HG03025 (cell line): ENCODE measurements at regions not wholly inside any gene's neighbourhood (a gene's known extent, or its start where the extent isn't known, plus 50 kb on each side); places are given as distances from the start of the nearest gene placed in this dataset.

Source experiments
- ATAC-seq: cut with Tn5 transposase; IDR thresholded peaks from one replicate; pipeline ENCODE4 v1.9.1; 2021; ENCODE audit warnings: mild to moderate bottlenecking, moderate library complexity; ENCODE audit not compliant: unreplicated experiment, low FRiP score

DNA sequence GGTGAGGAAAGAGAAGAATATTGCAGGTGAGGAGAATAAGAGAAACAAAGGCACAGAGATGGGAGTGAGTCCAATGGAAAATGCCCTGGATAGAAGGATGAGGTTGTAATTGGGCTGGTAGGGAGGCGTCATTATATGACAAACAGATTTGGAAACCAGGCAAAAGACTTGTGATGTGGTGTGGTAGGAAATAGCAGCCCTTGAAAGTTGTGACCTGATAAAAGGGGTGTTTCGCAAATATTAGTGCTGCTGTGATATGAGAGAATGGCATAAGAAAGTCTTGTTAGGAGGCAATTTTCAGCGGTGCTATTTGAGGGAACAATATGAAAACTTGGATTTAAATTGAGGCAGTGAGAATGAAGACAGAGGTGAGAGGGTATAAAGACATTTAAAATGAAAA lies 217.5 kb upstream of the ACTBL2 start:
- ATAC-seq, result no peak

DNA sequence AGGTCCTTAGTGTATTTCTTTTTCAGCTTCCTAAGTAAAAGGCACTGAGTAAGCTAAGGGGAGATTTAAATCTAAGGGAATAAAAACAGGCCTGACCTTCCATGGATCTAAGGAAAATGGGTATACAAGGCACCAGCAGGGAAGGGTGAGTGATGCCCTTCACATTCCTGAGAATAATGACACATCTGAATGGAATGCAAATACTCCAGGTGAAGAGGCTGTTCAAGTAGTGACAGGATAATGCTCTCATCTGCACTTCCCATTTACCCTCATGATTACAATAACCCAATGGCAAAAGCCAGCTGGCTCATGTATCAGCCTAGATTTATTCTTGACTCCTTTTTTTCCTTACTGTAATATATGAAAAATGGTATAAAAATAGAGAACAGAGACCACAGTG lies 216.2 kb upstream of the ACTBL2 start:
- ATAC-seq, result no peak

- ATAC-seq, result no peak
Observed at GRCh38 chr5:57698086-57698485, 215.5 kb upstream of the ACTBL2 start.

DNA sequence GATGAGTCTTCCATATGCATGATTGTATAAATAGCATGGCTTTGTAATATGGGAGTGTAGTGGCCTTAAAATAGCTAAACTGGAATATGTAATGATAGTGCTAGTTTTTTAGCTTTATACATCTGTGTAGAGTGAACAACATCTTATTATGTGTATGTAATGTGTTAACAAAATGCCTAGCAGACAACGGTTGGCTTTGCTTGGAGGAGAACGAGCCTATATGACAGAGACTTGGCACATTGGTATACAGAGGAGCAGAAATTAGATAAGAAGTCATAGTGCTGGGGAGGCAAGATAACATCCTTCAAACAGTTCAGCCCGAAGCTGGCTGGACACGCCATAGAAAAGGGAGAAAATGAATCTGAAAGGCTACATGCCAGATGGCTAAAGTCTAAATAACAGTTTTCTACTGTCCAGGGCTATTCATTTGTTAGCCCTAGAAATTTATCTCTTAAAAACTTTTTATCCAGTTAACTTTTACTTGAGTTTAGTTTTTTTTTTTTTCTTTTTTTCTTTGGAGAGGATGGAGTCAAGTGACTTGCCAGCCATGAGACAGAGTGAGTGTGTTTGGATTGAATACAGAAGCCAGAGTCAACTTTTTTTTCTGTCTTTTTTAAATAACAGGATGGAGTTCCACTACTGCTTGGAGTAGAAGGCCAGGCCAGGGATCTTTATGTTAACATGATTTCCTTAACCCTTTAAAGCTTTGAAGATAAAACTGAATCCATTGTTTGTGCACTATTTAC lies 214.4 kb upstream of the ACTBL2 start:
- no peak for ATAC-seq

GRCh38 chr5:57696389-57696769 lies 213.8 kb upstream of the ACTBL2 start:
- no peak for ATAC-seq

DNA sequence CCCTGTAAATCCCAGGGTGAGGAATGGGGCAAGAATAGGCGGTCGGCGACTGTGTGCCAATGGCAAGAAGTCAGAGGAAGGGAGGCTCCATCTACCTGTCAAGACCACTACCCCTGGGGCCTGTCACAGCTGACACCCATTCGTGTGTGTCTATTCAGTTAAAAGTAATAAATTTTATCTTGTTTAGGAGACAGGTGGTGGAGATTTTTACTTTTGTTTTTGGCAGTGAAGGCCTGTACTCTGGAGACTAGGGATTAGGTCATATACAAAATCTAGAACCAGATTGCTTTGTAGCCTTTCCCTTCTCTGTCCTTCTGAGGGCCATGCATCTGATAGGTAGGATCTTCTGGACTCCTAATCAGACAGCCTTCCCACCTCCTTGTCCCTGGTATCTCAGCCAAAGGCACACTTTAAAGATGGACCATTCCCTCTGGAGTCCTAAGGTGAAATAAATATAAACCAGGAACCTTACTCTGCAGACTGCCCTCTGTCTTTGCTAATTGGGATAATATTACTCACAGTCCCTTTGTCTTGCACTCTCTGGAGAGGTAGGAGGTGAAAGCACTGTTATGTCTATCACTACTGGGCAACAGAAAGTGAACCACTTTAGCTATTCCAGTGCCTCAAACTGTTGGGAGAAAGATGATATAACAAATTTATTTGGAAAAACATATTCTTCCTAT lies 213.2 kb upstream of the ACTBL2 start:
- no peak for ATAC-seq

DNA sequence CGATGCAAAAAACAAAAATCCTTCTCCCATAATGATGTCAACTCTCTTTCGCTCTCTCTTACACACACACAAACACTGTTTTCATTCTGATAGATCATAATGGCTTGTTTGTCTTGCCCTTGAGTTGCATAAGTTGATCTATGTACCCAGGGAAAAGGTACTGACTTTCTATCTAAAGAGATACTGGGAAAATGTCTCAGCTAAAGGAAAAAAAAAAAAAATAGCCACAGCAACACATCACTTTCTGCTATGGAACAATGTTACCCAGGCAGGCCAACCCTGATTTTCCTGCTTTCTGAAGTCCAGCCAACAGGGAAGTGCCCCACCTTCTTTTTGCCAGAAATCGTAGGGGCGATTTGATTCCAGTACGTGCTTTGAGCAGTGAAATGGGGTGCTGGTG lies 212.6 kb upstream of the ACTBL2 start:
- no peak for ATAC-seq

- no peak for ATAC-seq
Observed at GRCh38 chr5:57693488-57694305, 211.1 kb upstream of the ACTBL2 start.

- no peak for ATAC-seq
Observed at GRCh38 chr5:57692582-57693487, 210.2 kb upstream of the ACTBL2 start.

GRCh38 chr5:57690724-57691123 lies 208.1 kb upstream of the ACTBL2 start:
- no peak for ATAC-seq

DNA sequence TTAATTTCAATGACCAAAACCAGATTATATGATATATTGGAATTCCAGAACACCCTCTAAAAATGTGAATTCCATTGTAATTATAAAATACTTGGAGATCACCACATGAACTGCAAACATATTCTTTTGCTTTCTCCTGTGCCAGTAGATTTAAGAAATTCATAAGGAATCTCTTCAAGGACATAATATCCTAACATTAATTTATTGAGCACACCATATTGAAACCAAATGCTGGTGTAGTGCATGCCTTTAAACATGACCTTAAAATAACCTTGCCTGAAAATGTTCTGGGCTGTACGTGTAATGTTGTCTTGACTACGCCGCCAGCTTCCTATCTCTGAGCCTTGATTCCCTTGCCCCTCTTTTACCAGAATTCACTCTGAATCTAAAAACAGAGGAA lies 205.0 kb upstream of the ACTBL2 start:
- ATAC-seq, result no peak

GRCh38 chr5:57685516-57686255 lies 203.1 kb upstream of the ACTBL2 start:
- ATAC-seq, result no peak

GRCh38 chr5:57684299-57684702 lies 201.7 kb upstream of the ACTBL2 start:
- ATAC-seq, result no peak

GRCh38 chr5:57683036-57683630 lies 200.5 kb upstream of the ACTBL2 start:
- ATAC-seq, result no peak

DNA sequence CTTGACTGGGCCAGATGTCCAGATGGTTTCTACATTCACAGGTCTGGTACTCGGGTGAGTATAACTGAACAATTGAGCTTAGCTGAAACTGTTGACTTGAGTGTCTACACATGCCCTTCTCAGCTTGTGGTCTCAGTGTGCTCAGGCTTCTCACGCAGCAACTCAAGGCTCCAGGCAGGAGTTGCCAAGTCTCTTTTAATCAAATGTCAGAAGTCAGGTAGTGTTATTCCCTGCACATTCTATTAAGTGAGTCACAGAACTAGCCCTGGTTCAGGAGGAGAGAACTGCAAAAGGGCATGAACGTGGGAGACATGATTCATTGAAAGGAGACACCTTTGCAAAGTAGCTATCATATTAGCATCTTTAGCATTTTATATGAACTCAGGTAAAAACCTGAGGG lies 199.3 kb upstream of the ACTBL2 start:
- ATAC-seq, result no peak

DNA sequence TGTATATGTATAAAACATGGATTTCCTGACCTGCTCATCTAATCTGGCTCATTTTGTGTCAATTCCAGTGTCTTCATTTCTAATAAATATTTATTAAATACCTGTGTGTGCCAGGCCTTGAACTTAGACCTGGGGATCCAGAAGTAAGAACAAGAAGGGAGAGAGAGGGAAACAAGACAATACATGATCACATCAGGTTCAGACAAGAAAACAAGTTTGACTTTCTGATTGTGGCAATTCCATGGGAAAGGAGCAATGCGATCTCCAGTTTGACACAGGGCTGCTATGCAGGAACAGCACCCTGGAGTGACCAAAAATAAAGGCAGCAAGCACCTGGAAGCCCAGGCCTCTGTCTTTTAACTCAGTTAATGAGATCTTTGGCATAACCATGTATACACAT lies 198.1 kb upstream of the ACTBL2 start:
- no peak for ATAC-seq

DNA sequence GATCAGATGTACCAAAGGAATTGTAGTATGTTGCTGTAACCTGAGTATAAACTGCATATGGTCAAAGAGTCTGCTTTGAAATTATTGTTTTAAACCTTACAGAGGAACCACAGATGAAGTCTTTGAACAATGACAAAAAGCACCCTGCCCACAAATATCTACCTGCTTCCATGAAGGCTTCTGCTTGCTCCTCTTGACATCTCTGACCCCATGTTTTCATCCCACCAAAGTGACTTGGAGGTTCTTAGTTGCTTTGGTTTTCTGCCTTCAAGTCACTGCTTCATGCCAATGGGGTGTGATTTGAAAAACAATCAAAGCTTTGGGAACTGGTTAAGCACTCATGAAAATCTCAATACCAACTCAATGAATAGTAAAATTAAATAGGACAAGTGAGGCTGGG lies 194.6 kb upstream of the ACTBL2 start:
- ATAC-seq, result no peak

DNA sequence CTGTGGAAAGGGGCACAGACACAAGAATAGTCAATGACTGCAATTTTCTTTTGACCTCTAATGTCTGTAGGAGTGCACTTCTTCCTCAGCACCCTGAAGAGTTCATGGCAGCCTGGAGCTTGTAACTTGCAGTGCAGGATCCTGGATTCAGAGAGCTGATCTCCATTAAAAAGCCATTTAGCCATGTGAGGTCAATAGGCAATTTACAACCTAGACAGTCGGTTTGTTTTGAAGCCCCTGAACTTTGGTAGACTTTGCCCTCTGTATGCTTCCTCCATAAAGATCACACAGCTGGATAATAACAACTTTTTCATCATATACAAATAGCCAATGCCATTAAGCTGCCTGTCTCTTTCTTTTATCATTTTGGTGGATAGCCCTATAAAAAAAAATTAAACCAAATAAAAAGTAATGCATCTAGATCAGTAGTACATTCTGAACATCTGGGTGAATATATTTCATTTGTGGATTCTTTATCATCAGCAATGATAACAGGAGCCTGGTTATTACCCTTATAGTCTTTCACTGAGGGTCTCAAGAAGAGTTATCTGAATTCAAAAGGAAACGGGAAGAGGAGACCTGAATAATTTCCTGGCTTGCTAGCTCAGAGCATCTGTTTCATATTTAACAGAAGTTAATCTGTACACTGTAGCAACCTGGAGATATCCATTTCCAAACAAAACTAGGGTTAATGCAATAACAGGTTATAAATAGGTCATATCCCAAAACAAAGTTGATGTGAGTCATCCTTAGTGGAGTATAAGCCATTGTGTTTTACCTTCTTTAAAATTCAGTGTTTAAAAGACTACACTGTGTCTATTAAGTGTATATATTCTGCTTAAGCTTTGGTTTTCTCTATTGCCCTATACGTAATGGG lies 193.8 kb upstream of the ACTBL2 start:
- no peak for ATAC-seq
